ENCODE measurements at regions not wholly inside any gene's neighbourhood (a gene's known extent, or its start where the extent isn't known, plus 50 kb on each side); places are given as distances from the start of the nearest gene placed in this dataset.

- no peak overlapping the region for H3K4me3 Mint-ChIP-seq (ENCODE audit: unreplicated experiment)
- H3K36me3 Mint-ChIP-seq (ENCODE audit: insufficient read depth, unreplicated experiment), result no peaks in the 10 kb centered on the region
- TF ChIP-seq, protein P1, sequence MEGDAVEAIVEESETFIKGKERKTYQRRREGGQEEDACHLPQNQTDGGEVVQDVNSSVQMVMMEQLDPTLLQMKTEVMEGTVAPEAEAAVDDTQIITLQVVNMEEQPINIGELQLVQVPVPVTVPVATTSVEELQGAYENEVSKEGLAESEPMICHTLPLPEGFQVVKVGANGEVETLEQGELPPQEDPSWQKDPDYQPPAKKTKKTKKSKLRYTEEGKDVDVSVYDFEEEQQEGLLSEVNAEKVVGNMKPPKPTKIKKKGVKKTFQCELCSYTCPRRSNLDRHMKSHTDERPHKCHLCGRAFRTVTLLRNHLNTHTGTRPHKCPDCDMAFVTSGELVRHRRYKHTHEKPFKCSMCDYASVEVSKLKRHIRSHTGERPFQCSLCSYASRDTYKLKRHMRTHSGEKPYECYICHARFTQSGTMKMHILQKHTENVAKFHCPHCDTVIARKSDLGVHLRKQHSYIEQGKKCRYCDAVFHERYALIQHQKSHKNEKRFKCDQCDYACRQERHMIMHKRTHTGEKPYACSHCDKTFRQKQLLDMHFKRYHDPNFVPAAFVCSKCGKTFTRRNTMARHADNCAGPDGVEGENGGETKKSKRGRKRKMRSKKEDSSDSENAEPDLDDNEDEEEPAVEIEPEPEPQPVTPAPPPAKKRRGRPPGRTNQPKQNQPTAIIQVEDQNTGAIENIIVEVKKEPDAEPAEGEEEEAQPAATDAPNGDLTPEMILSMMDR (IDR thresholded peaks at IDR 0.05; ENCODE audit: unreplicated experiment), result no peak
- ChIA-PET CTCF (no interaction called here), POLR2A (no interaction called here)
- no peaks in the 10 kb centered on the region for H3K27me3 Mint-ChIP-seq (ENCODE audit: insufficient read depth, unreplicated experiment)
- H3K9me3 Mint-ChIP-seq (ENCODE audit: unreplicated experiment), result peaks cover 10% of the 10 kb centered on the region
- no peak overlapping the region for H3K27ac Mint-ChIP-seq (ENCODE audit: low read depth, unreplicated experiment)
- intact Hi-C loops (cut with micrococcal nuclease), result no loop called here
- peaks cover 4% of the 10 kb centered on the region for H3K4me1 Mint-ChIP-seq (ENCODE audit: insufficient read depth, unreplicated experiment)
- no TSS peak for BruUV-seq (replicated peaks)
- DNase-seq (ENCODE audit: unreplicated experiment), result no peak
These were observed 1284.9 kb upstream of the NCAM2 start for GRCh38 chr21:19713313-19713712.

DNA sequence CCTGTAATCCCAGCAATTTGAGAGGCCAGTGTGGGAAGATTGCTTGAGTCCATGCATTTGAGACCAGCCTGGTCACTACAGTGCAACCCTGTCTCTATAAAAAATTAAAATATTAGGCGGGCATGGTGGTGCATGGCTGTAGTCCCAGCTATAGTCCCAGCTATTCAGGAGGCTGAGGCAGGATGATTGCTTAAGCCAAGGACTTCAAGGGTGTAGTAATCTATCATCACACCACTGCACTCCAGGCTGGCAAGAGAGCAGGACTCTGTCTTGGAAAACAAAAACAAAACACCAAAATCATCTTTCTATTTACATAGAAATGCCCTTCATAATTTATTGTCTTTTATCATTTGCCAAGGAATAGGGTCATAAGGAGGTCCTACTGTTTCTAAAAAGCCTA is 1274.1 kb upstream of the NCAM2 start:
- CTCF ChIA-PET, result no interaction called here
- H3K36me3 Mint-ChIP-seq (ENCODE audit: insufficient read depth, unreplicated experiment), result no peaks in the 10 kb centered on the region

DNA sequence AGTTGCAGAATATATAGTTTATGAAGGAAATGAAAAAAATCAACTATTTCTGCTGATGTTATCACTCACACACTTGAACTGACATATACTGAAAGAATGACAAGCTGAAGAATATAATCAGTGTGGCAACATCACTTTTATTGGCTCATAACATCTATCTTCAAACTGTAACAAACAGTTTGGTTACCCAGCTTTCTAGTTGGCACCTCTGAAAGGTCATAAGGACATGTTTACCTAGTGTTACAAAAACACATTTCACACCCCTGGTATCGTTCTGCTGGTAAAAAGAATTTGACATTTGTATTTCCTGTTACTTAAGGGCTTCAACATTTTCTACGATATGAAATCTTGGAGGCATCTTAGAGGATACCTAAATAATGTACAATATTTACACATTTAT is 1267.0 kb upstream of the NCAM2 start:
- POLR2A ChIA-PET, result no interaction called here
- H3K27ac Mint-ChIP-seq (ENCODE audit: low read depth, unreplicated experiment), result no peak overlapping the region
- intact Hi-C loops (cut with micrococcal nuclease), result no loop called here
- BruUV-seq (replicated peaks), result no TSS peak
- CTCF ChIA-PET, result no interaction called here
- H3K27me3 Mint-ChIP-seq (ENCODE audit: insufficient read depth, unreplicated experiment), result no peaks in the 10 kb centered on the region
- TF ChIP-seq, protein P1 (IDR thresholded peaks at IDR 0.05; ENCODE audit: unreplicated experiment), result no peak
- H3K9me3 Mint-ChIP-seq (ENCODE audit: unreplicated experiment), result peaks cover 17% of the 10 kb centered on the region
- H3K36me3 Mint-ChIP-seq (ENCODE audit: insufficient read depth, unreplicated experiment), result no peaks in the 10 kb centered on the region
- H3K4me1 Mint-ChIP-seq (ENCODE audit: insufficient read depth, unreplicated experiment), result no peaks in the 10 kb centered on the region
- DNase-seq (ENCODE audit: unreplicated experiment), result peak; percentile 3
- H3K4me3 Mint-ChIP-seq (ENCODE audit: unreplicated experiment), result no peak overlapping the region

More for the DNA sequence above, 1274.1 kb upstream of the NCAM2 start:
- peaks cover 8% of the 10 kb centered on the region for H3K9me3 Mint-ChIP-seq (ENCODE audit: unreplicated experiment)
- POLR2A ChIA-PET, result no interaction called here
- DNase-seq (ENCODE audit: unreplicated experiment), result no peak
- TF ChIP-seq, protein P1 (IDR thresholded peaks at IDR 0.05; ENCODE audit: unreplicated experiment), result no peak
- intact Hi-C loops (cut with micrococcal nuclease), result no loop called here
- H3K4me3 Mint-ChIP-seq (ENCODE audit: unreplicated experiment), result no peak overlapping the region
- BruUV-seq (replicated peaks), result no TSS peak
- no peaks in the 10 kb centered on the region for H3K4me1 Mint-ChIP-seq (ENCODE audit: insufficient read depth, unreplicated experiment)
- H3K27ac Mint-ChIP-seq (ENCODE audit: low read depth, unreplicated experiment), result no peak overlapping the region
- no peaks in the 10 kb centered on the region for H3K27me3 Mint-ChIP-seq (ENCODE audit: insufficient read depth, unreplicated experiment)

- intact Hi-C loops (cut with micrococcal nuclease), result no loop called here
- Mint-ChIP-seq H3K4me3 (ENCODE audit: unreplicated experiment) (no peak overlapping the region), H3K27me3 (ENCODE audit: insufficient read depth, unreplicated experiment) (no peaks in the 10 kb centered on the region), H3K27ac (ENCODE audit: low read depth, unreplicated experiment) (no peak overlapping the region), H3K9me3 (ENCODE audit: unreplicated experiment) (no peaks in the 10 kb centered on the region), H3K36me3 (ENCODE audit: insufficient read depth, unreplicated experiment) (peaks cover 4% of the 10 kb centered on the region), H3K4me1 (ENCODE audit: insufficient read depth, unreplicated experiment) (no peaks in the 10 kb centered on the region)
- no TSS peak for BruUV-seq (replicated peaks)
- TF ChIP-seq, protein P1 (IDR thresholded peaks at IDR 0.05; ENCODE audit: unreplicated experiment), result no peak
- POLR2A ChIA-PET, result interaction anchor here (1.1 kb wide), 1 partner anchor 10 kb away, joined by 3 read pairs; no protein-coding TSS in a partner anchor
- DNase-seq (ENCODE audit: unreplicated experiment), result no peak
- CTCF ChIA-PET, result no interaction called here
These were observed 1238.4 kb upstream of the NCAM2 start for GRCh38 chr21:19759836-19760235.
